Germinal center (tissue), 1 donor: ENCODE measurements at regions not wholly inside any gene's neighbourhood (a gene's known extent, or its start where the extent isn't known, plus 50 kb on each side); places are given as distances from the start of the nearest gene placed in this dataset.

Experiments
- DNase-seq: peaks from one replicate; pipeline ENCODE4 v3.0.0; 2012; ENCODE audit warnings: mixed read lengths, low spot score

GRCh38 chr22:47391169-47392053 is 629.0 kb downstream of the TBC1D22A start:
- DNase-seq = no peak

- DNase-seq = no peak
These were observed 627.8 kb downstream of the TBC1D22A start for GRCh38 chr22:47390026-47390970.

DNA sequence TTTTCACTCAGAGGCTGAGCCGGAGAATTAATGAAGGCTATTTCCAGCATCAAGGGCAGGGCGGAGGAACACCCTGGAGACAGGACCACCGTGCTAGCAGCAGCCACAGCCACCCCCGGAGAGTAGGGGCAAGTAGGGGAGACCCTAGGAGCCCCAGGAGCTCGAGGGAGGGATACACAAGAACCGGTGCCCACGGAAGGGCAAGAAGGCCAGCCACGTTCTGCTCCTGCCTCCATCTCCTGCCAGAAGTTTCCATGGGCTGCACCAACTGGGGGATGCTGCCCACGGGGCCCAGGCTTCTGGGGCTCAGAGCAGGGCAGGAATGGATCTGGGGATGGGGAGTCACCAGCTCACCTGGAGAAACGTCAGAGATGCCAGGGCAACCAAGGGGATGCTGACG is 626.8 kb downstream of the TBC1D22A start:
- DNase-seq = no peak

DNA sequence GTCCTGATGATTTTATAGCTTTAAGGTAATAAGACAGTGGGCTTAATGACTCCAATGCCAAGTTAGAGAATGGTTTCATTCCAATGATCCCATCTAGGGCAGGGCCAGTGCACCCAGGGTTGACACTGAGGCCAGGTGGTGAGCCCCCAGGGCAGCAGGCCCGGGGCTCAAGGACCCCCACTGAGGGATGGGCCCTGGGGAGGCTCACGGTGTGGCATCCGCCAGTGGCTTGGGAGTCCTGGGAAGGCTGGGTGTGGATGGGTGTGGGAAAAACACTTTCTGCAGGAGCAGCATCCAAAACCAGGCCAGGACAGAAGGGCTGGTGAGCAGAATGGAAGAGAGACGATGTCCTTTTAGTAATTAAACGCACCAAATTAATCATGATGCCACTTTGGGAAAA is 626.3 kb downstream of the TBC1D22A start:
- no peak for DNase-seq

DNA sequence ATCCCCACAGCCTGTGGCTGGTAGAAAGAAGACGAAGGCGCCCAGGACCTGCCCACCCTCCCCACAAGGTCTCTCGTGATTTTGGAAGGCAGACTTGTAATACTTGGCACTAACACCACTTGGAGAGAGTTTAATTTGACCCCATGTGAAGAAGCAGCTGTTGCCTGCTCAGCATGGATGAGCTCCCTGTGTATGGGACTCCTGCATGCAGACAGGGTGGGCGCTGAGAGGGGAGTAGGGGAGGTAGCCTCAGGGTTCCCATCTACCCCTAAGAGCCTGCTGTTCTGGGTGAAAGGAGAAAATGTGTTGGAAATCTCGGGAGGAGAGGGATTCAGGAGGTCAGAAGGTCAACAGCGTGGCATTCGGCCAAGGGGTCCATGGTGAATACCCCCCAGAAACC is 625.9 kb downstream of the TBC1D22A start:
- no peak for DNase-seq

GRCh38 chr22:47386812-47387510 is 624.5 kb downstream of the TBC1D22A start:
- no peak for DNase-seq

DNA sequence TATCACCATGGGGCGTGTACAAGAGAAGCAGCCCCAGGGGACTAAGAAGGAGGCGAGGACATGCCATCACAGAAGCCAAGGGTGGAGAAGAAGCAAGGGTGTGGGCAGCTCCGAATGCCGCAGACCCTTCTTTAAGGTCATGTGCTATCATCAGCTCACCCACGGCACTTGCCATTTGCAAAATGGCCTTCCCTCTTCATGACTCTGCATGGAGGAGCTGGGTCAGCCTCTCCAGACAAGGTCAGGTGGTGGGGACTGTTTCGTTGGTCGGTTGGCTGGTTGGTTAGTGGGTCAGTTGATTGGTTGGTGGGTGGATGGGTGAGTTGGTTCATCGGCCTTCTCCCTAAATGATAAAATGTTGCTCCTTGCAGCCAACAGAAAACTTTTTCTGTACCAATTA is 622.5 kb downstream of the TBC1D22A start:
- DNase-seq = no peak

DNA sequence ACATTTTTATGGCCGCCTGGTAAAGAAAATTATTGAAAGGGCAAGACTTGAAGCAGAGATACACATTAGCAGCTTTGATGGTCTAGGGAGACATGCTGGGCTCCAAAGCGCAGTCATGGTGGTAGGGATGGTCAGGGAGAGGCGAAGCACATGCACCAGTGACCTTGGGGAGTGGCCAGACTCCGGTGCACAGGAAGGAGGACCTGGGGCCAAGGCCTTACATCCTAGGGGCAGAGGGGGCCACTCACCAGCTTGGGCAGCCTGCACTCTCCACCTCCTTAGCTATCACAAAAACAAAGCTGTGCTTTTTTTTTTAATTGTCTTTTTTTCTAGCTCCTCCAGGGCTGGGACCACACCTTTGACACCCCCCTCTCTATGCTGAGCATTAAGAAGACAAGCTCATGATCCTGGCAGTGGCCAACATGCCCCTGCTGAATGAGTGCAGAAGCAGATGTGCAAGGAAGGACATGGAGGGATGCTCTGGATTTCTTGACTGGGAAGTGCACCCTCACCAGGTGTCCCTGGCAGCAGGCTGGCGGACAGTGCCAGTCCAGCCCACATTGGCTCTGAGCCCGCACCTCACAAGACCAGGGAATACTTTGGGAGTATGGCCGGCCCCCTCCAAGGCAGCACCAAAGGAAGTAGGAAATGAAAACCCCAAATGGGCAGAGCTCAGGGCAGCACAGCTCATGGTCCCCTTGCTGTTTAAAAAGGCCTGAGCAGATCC is 619.9 kb downstream of the TBC1D22A start:
- DNase-seq = no peak

- DNase-seq = no peak
These were observed 618.8 kb downstream of the TBC1D22A start for GRCh38 chr22:47381240-47381639.

GRCh38 chr22:47380692-47381091 is 618.2 kb downstream of the TBC1D22A start:
- DNase-seq = no peak

GRCh38 chr22:47379037-47379436 is 616.6 kb downstream of the TBC1D22A start:
- DNase-seq = no peak

DNA sequence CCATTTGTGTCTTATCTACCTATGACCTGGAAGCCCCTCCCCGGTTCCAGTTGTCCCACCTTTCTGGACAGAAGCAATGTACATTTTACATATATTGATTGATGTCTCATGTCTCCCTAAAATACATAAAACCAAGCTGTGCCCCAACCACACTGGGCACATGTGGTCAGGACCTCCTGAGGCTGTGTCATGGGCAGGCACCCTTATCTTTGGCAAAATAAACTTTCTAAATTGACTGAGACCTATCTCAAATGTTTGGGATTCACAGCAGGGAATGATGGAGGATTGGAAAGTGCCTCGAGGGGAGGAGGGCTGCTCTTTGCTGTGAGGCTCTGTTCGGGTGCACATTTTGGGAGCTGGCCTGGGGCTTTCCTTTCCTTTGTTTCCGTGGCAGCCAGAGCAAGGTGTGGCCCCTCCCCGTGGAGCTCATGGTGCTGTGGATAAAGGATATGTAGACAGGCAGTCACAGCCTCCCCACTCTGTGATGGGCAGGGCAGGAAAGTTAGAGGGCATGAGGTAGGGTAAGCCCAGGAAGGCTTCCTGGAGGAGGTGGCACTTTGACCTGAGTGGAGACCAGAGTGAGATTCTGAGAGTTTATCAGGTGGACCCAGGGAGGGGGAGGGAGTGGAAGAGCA is 615.6 kb downstream of the TBC1D22A start:
- no peak for DNase-seq

GRCh38 chr22:47376901-47377505 is 614.6 kb downstream of the TBC1D22A start:
- no peak for DNase-seq

- DNase-seq = no peak
These were observed 613.9 kb downstream of the TBC1D22A start for GRCh38 chr22:47376322-47376700.

- no peak for DNase-seq
These were observed 613.3 kb downstream of the TBC1D22A start for GRCh38 chr22:47375621-47376321.

GRCh38 chr22:47374901-47375575 is 612.6 kb downstream of the TBC1D22A start:
- no peak for DNase-seq

DNA sequence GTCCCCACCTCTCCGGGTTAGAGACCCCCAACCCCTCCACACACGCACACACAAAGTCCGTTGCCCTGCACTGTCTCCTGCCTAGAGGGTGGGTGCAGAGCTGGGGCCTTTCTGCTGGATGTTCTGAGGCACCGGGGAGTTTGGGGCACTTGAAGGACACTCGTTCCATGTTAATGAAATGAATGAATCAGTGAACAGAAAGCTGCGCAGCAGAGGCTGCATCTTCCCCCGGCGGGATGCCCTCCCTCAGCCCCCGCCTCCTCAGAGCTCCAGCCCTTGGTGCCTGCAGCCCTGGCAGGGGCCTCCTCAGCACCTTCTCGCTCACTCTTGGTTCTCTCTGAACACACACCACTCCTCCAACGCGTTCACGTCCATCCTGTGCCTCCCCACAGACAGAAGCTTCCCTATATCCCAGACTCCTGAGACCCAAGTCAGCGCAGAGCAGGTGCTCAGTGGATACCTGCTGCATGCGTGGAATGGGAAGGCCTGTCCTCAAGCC is 611.9 kb downstream of the TBC1D22A start:
- no peak for DNase-seq

DNA sequence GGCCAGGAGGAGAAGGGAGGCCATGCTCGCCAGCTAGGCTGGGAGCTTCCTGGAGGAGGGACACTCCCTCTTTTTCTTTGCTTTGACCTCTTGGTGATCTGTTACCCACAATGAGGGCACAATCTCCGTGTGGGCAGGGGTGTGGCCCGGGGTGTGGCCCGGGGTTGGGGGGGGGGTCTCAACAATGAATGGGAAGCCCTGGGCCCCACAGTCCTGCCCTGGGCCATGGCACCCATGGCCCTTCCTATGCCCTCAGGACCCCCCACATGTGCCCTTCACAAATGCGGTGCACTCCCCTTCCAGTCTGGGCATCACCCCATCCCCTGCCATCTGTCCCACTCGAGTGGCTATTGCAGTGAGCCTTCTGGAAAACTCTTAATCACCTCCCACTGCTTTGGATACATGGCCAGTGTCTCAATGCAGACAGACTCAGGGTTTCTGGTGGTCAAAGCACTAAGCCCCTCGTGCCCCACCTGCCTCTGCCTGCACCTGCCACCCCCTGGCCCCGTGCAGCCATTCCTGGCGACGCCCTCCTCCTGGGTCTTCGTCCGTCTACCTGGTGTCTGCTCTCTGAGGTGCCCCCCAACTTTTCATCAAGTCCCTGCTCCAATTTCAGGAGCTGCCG is 611.3 kb downstream of the TBC1D22A start:
- DNase-seq = no peak
